ENCODE measurements at regions not wholly inside any gene's neighbourhood (a gene's known extent, or its start where the extent isn't known, plus 50 kb on each side); places are given as distances from the start of the nearest gene placed in this dataset.

- Histone ChIP-seq H3K36me3 (ENCODE audit: control insufficient read depth in 1 of 2, insufficient read depth in 2 of 2, low read length in 2 of 2) (no peaks in the 10 kb centered on the region), H3K4me3 (ENCODE audit: low read depth, low read length) (no peak overlapping the region), H3K18ac (ENCODE audit: low read length) (no peak overlapping the region), H3K79me2 (ENCODE audit: control insufficient read depth, insufficient read depth, low read length, poor library complexity) (no peaks in the 10 kb centered on the region), H3K9me3 (ENCODE audit: insufficient read depth, low read depth, low read length) (no peaks in the 10 kb centered on the region), H3K27me3 (ENCODE audit: insufficient read depth, low read length) (no peaks in the 10 kb centered on the region), H2AFZ (ENCODE audit: insufficient read depth, low read length, poor library complexity) (no peak overlapping the region), H3K4me2 (ENCODE audit: low read length) (no peak overlapping the region), H2BK12ac (ENCODE audit: low read length) (no peak overlapping the region), H2BK5ac (ENCODE audit: low read depth, low read length, poor library complexity) (no peak overlapping the region), H3K14ac (ENCODE audit: low read length) (no peak overlapping the region), H3K23ac (ENCODE audit: low read length) (no peak overlapping the region), H3K4me1 (ENCODE audit: control insufficient read depth in 1 of 2, insufficient read depth in 2 of 2, low read length in 2 of 2) (no peaks in the 10 kb centered on the region), H3K27ac (ENCODE audit: low read depth, low read length) (no peak overlapping the region), H4K12ac (ENCODE audit: low read depth, low read length) (no peak overlapping the region), H2BK120ac (ENCODE audit: insufficient read depth, low read length, poor library complexity) (no peak overlapping the region), H2AK5ac (ENCODE audit: low read length) (no peak overlapping the region), H4K91ac (ENCODE audit: low read depth, low read length) (no peak overlapping the region), H3K9ac (ENCODE audit: low read length) (no peak overlapping the region), H3K79me1 (ENCODE audit: low read length) (no peaks in the 10 kb centered on the region), H3K4ac (ENCODE audit: low read depth, low read length) (no peak overlapping the region), H4K8ac (ENCODE audit: low read depth, low read length) (no peak overlapping the region)
- DNase-seq: no peak
- WGBS (ENCODE audit: extremely low coverage, insufficient coverage, insufficient read length): no CpG with 5 or more reads among the region's 3 CpGs
These were observed 50.5 kb upstream of the FOXP2 start for GRCh38 chr7:114364151-114364550.

DNA sequence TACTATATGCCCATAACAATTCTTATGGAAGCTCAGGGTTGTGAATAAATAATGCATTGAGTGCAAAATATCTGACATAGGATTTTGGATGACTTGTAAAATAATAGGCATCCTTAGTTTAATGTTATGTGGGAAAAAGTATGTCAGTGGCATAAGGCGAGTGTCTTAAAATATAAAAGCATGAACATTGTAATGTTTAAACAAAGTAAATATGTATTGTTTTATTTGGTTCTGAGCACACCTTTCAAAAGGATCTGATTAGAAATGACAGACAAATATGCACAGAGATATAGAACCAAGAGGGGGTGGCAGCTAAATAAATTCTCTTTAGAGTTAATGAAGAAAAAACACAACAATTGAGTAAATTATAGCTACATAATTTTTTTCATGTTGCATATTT, 51.3 kb upstream of the FOXP2 start:
- Histone ChIP-seq H2AK5ac (ENCODE audit: low read length) (no peak overlapping the region), H3K18ac (ENCODE audit: low read length) (no peak overlapping the region), H3K27me3 (ENCODE audit: insufficient read depth, low read length) (no peaks in the 10 kb centered on the region), H3K9ac (ENCODE audit: low read length) (no peak overlapping the region), H3K4me3 (ENCODE audit: low read depth, low read length) (no peak overlapping the region), H3K4me2 (ENCODE audit: low read length) (no peak overlapping the region), H4K8ac (ENCODE audit: low read depth, low read length) (no peak overlapping the region), H3K79me2 (ENCODE audit: control insufficient read depth, insufficient read depth, low read length, poor library complexity) (no peaks in the 10 kb centered on the region), H4K91ac (ENCODE audit: low read depth, low read length) (no peak overlapping the region), H3K14ac (ENCODE audit: low read length) (no peak overlapping the region), H3K27ac (ENCODE audit: low read depth, low read length) (no peak overlapping the region), H3K79me1 (ENCODE audit: low read length) (no peaks in the 10 kb centered on the region), H3K4me1 (ENCODE audit: control insufficient read depth in 1 of 2, insufficient read depth in 2 of 2, low read length in 2 of 2) (no peaks in the 10 kb centered on the region), H4K12ac (ENCODE audit: low read depth, low read length) (no peak overlapping the region), H3K9me3 (ENCODE audit: insufficient read depth, low read depth, low read length) (no peaks in the 10 kb centered on the region), H3K23ac (ENCODE audit: low read length) (no peak overlapping the region), H2BK12ac (ENCODE audit: low read length) (no peak overlapping the region), H3K4ac (ENCODE audit: low read depth, low read length) (no peak overlapping the region), H2BK120ac (ENCODE audit: insufficient read depth, low read length, poor library complexity) (no peak overlapping the region), H3K36me3 (ENCODE audit: control insufficient read depth in 1 of 2, insufficient read depth in 2 of 2, low read length in 2 of 2) (no peaks in the 10 kb centered on the region), H2BK5ac (ENCODE audit: low read depth, low read length, poor library complexity) (no peak overlapping the region), H2AFZ (ENCODE audit: insufficient read depth, low read length, poor library complexity) (no peak overlapping the region)
- no CpG with 5 or more reads among the region's 1 CpG for WGBS (ENCODE audit: extremely low coverage, insufficient coverage, insufficient read length)
- DNase-seq: no peak

DNA sequence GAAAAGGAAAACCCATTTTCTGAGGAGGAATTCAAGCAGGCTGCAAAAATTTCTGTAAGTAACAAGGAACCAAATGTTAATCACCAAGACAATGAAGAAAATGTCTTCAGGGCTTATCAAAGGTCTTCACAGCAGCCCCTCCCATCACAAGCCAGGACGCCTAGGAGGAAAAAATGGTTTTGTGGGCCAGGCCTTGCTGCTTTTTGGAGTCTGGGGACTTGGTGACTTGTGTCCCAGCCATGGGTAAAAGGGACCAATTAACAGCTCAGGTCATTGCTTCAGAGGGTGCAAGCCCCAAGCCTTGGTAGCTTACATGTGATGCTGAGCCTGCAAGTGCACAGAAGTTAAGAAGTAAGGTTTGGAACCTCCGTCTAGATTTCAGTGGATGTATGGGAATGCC, 55.7 kb upstream of the FOXP2 start:
- H4K91ac ChIP-seq (ENCODE audit: low read depth, low read length): no peak overlapping the region
- H2BK12ac ChIP-seq (ENCODE audit: low read length): no peak overlapping the region
- H3K4ac ChIP-seq (ENCODE audit: low read depth, low read length): no peak overlapping the region
- H3K36me3 ChIP-seq (ENCODE audit: control insufficient read depth in 1 of 2, insufficient read depth in 2 of 2, low read length in 2 of 2): no peaks in the 10 kb centered on the region
- H3K14ac ChIP-seq (ENCODE audit: low read length): no peak overlapping the region
- H2BK120ac ChIP-seq (ENCODE audit: insufficient read depth, low read length, poor library complexity): no peak overlapping the region
- H3K27me3 ChIP-seq (ENCODE audit: insufficient read depth, low read length): no peaks in the 10 kb centered on the region
- H3K4me3 ChIP-seq (ENCODE audit: low read depth, low read length): no peak overlapping the region
- no peak overlapping the region for H2AFZ ChIP-seq (ENCODE audit: insufficient read depth, low read length, poor library complexity)
- H3K79me2 ChIP-seq (ENCODE audit: control insufficient read depth, insufficient read depth, low read length, poor library complexity): no peaks in the 10 kb centered on the region
- no peak overlapping the region for H3K27ac ChIP-seq (ENCODE audit: low read depth, low read length)
- H3K9me3 ChIP-seq (ENCODE audit: insufficient read depth, low read depth, low read length): no peaks in the 10 kb centered on the region
- H3K18ac ChIP-seq (ENCODE audit: low read length): no peak overlapping the region
- no peaks in the 10 kb centered on the region for H3K79me1 ChIP-seq (ENCODE audit: low read length)
- H4K8ac ChIP-seq (ENCODE audit: low read depth, low read length): no peak overlapping the region
- H3K23ac ChIP-seq (ENCODE audit: low read length): no peak overlapping the region
- DNase-seq: no peak
- H2AK5ac ChIP-seq (ENCODE audit: low read length): no peak overlapping the region
- WGBS (ENCODE audit: extremely low coverage, insufficient coverage, insufficient read length): no CpG with 5 or more reads among the region's 2 CpGs
- H2BK5ac ChIP-seq (ENCODE audit: low read depth, low read length, poor library complexity): no peak overlapping the region
- no peak overlapping the region for H4K12ac ChIP-seq (ENCODE audit: low read depth, low read length)
- H3K4me2 ChIP-seq (ENCODE audit: low read length): no peak overlapping the region
- no peaks in the 10 kb centered on the region for H3K4me1 ChIP-seq (ENCODE audit: control insufficient read depth in 1 of 2, insufficient read depth in 2 of 2, low read length in 2 of 2)
- no peak overlapping the region for H3K9ac ChIP-seq (ENCODE audit: low read length)

GRCh38 chr7:114356133-114356532, 58.5 kb upstream of the FOXP2 start:
- Histone ChIP-seq H2BK120ac (ENCODE audit: insufficient read depth, low read length, poor library complexity) (no peak overlapping the region), H3K79me2 (ENCODE audit: control insufficient read depth, insufficient read depth, low read length, poor library complexity) (no peaks in the 10 kb centered on the region), H2AK5ac (ENCODE audit: low read length) (no peak overlapping the region), H3K4me2 (ENCODE audit: low read length) (no peak overlapping the region), H3K14ac (ENCODE audit: low read length) (no peak overlapping the region), H3K23ac (ENCODE audit: low read length) (no peak overlapping the region), H3K27ac (ENCODE audit: low read depth, low read length) (no peak overlapping the region), H2BK5ac (ENCODE audit: low read depth, low read length, poor library complexity) (no peak overlapping the region), H3K18ac (ENCODE audit: low read length) (no peak overlapping the region), H4K8ac (ENCODE audit: low read depth, low read length) (no peak overlapping the region), H4K12ac (ENCODE audit: low read depth, low read length) (no peak overlapping the region), H3K79me1 (ENCODE audit: low read length) (no peaks in the 10 kb centered on the region), H2AFZ (ENCODE audit: insufficient read depth, low read length, poor library complexity) (no peak overlapping the region), H3K4me1 (ENCODE audit: control insufficient read depth in 1 of 2, insufficient read depth in 2 of 2, low read length in 2 of 2) (no peaks in the 10 kb centered on the region), H3K9me3 (ENCODE audit: insufficient read depth, low read depth, low read length) (no peaks in the 10 kb centered on the region), H3K27me3 (ENCODE audit: insufficient read depth, low read length) (no peaks in the 10 kb centered on the region), H3K36me3 (ENCODE audit: control insufficient read depth in 1 of 2, insufficient read depth in 2 of 2, low read length in 2 of 2) (no peaks in the 10 kb centered on the region), H3K4ac (ENCODE audit: low read depth, low read length) (no peak overlapping the region), H4K91ac (ENCODE audit: low read depth, low read length) (no peak overlapping the region), H2BK12ac (ENCODE audit: low read length) (no peak overlapping the region), H3K9ac (ENCODE audit: low read length) (no peak overlapping the region), H3K4me3 (ENCODE audit: low read depth, low read length) (no peak overlapping the region)
- DNase-seq: no peak
- no CpG with 5 or more reads among the region's 3 CpGs for WGBS (ENCODE audit: extremely low coverage, insufficient coverage, insufficient read length)
